ENCODE measurements at regions not wholly inside any gene's neighbourhood (a gene's known extent, or its start where the extent isn't known, plus 50 kb on each side); places are given as distances from the start of the nearest gene placed in this dataset.

GRCh38 chr3:193821151-193821668 lies 228.2 kb downstream of the OPA1 start:
- TF ChIP-seq, protein P1, sequence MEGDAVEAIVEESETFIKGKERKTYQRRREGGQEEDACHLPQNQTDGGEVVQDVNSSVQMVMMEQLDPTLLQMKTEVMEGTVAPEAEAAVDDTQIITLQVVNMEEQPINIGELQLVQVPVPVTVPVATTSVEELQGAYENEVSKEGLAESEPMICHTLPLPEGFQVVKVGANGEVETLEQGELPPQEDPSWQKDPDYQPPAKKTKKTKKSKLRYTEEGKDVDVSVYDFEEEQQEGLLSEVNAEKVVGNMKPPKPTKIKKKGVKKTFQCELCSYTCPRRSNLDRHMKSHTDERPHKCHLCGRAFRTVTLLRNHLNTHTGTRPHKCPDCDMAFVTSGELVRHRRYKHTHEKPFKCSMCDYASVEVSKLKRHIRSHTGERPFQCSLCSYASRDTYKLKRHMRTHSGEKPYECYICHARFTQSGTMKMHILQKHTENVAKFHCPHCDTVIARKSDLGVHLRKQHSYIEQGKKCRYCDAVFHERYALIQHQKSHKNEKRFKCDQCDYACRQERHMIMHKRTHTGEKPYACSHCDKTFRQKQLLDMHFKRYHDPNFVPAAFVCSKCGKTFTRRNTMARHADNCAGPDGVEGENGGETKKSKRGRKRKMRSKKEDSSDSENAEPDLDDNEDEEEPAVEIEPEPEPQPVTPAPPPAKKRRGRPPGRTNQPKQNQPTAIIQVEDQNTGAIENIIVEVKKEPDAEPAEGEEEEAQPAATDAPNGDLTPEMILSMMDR (conservative IDR thresholded peaks at IDR 0.05 in 1 of 2, IDR thresholded peaks at IDR 0.05 in 1 of 2; ENCODE audit: extremely low read depth in 1 of 2, insufficient read depth in 1 of 2, low read depth in 1 of 2, low read length in 2 of 2), result no peak
- TF ChIP-seq EZH2 (IDR thresholded peaks at IDR 0.05; ENCODE audit: borderline replicate concordance, low read length), result no peak
